ENCODE measurements at regions not wholly inside any gene's neighbourhood (a gene's known extent, or its start where the extent isn't known, plus 50 kb on each side); places are given as distances from the start of the nearest gene placed in this dataset.
A peak's percentile ranks its signal among the peaks of the same experiment; 100 is the strongest.

- H3K27ac ChIP-seq, result no peak overlapping the region
- DNase-seq, result no peak
- peaks cover 0 to 9% (median 0%) of the 10 kb centered on the region in 4 donors for H3K27me3 ChIP-seq
- H3K4me1 ChIP-seq, result peaks cover 0 to 63% (median 5%) of the 10 kb centered on the region in 3 donors
- TF ChIP-seq CTCF (IDR thresholded peaks at IDR 0.05) (no peak), POLR2A (IDR thresholded peaks at IDR 0.05) (no peak)
- intact Hi-C loops (cut with DNase I), result loop anchor here (10.0 kb wide), 1 partner anchor 74 kb away; no protein-coding TSS in a partner anchor
- no peaks in the 10 kb centered on the region for H3K9me3 ChIP-seq
- 72% methylated on average over 3 of the region's 3 CpGs for WGBS, 2 donors
- no peak overlapping the region for H3K4me3 ChIP-seq
- H3K36me3 ChIP-seq, result no peaks in the 10 kb centered on the region
Measured at GRCh38 chr18:22840606-22841144, 92.5 kb upstream of the RBBP8 start.

DNA sequence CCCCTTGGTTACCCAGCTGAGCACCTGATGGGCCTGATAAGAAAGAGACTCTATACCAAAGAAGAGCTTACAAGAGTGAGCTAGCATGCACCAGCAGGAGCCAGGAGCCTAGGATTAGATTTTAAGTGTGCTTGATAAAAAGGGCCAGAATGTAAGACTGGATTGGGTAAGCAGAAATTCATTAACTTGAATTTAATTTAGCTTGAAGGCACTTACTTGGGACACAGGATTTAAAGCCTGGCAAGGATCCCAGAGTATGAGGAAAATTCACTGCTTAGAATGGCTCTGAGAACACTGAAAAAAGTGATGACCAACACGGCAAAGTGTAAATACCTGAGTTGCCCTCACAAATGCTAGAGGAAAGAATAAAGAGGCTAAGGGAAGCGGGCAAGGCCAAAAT, 91.3 kb upstream of the RBBP8 start:
- TF ChIP-seq POLR2A (IDR thresholded peaks at IDR 0.05) (no peak), CTCF (IDR thresholded peaks at IDR 0.05) (no peak)
- H3K9me3 ChIP-seq, result no peaks in the 10 kb centered on the region
- DNase-seq, result no peak
- peaks cover 0 to 9% (median 0%) of the 10 kb centered on the region in 4 donors for H3K27me3 ChIP-seq
- no peak overlapping the region for H3K4me3 ChIP-seq
- no peaks in the 10 kb centered on the region for H3K36me3 ChIP-seq
- 43 to 54% methylated on average over 2 of the region's 2 CpGs for WGBS, 2 donors
- H3K4me1 ChIP-seq, result peaks cover 0 to 75% (median 5%) of the 10 kb centered on the region in 3 donors
- intact Hi-C loops (cut with DNase I), result loop anchor here (10.0 kb wide), 1 partner anchor 73 kb away; no protein-coding TSS in a partner anchor
- peak overlapping the region in 3 of 4 donors; percentile 2 to 19 (median 16) for H3K27ac ChIP-seq

GRCh38 chr18:22844190-22844589, 88.9 kb upstream of the RBBP8 start:
- WGBS, 2 donors, result 22 to 36% methylated on average over 2 of the region's 2 CpGs
- no peak for DNase-seq
- no peaks in the 10 kb centered on the region for H3K9me3 ChIP-seq
- peaks cover 0 to 89% (median 0%) of the 10 kb centered on the region in 3 donors for H3K4me1 ChIP-seq
- no peak for TF ChIP-seq POLR2A (IDR thresholded peaks at IDR 0.05)
- no peak for TF ChIP-seq CTCF (IDR thresholded peaks at IDR 0.05)
- no peaks in the 10 kb centered on the region for H3K36me3 ChIP-seq
- intact Hi-C loops (cut with DNase I), result loop anchor here (10.0 kb wide), 1 partner anchor 71 kb away; no protein-coding TSS in a partner anchor
- H3K4me3 ChIP-seq, result no peak overlapping the region
- H3K27me3 ChIP-seq, result no peaks in the 10 kb centered on the region
- H3K27ac ChIP-seq, result peak overlapping the region; percentile 10 to 68 (median 22)

- TF ChIP-seq CTCF (IDR thresholded peaks at IDR 0.05) (no peak), POLR2A (IDR thresholded peaks at IDR 0.05) (no peak)
- peaks cover 0 to 86% (median 0%) of the 10 kb centered on the region in 3 donors for H3K4me1 ChIP-seq
- DNase-seq, result no peak
- no peaks in the 10 kb centered on the region for H3K36me3 ChIP-seq
- no peaks in the 10 kb centered on the region for H3K9me3 ChIP-seq
- no peak overlapping the region for H3K4me3 ChIP-seq
- intact Hi-C loops (cut with DNase I), result loop anchor here (10.0 kb wide), 1 partner anchor 70 kb away; no protein-coding TSS in a partner anchor
- peak overlapping the region in 3 of 4 donors; percentile 3 to 68 (median 21) for H3K27ac ChIP-seq
- 32 to 45% methylated on average over 2 of the region's 2 CpGs for WGBS, 2 donors
- no peaks in the 10 kb centered on the region for H3K27me3 ChIP-seq
Measured at GRCh38 chr18:22844628-22845027, 88.5 kb upstream of the RBBP8 start.

- H3K4me3 ChIP-seq, result no peak overlapping the region
- 27 to 35% methylated on average over 6 of the region's 6 CpGs for WGBS, 2 donors
- H3K36me3 ChIP-seq, result no peaks in the 10 kb centered on the region
- peaks cover 0 to 78% (median 0%) of the 10 kb centered on the region in 3 donors for H3K4me1 ChIP-seq
- H3K27me3 ChIP-seq, result no peaks in the 10 kb centered on the region
- intact Hi-C loops (cut with DNase I), result loop anchor here (10.0 kb wide), 1 partner anchor 69 kb away; no protein-coding TSS in a partner anchor
- TF ChIP-seq CTCF (IDR thresholded peaks at IDR 0.05), result peak in 5 of 6 experiments; percentile 32 to 66 (median 44)
- TF ChIP-seq POLR2A (IDR thresholded peaks at IDR 0.05), result no peak
- no peak for DNase-seq
- H3K9me3 ChIP-seq, result no peaks in the 10 kb centered on the region
- peak overlapping the region in 2 of 4 donors; percentile 0 to 32 for H3K27ac ChIP-seq
Measured at GRCh38 chr18:22846088-22846683, 86.9 kb upstream of the RBBP8 start.

Data from esophagus squamous epithelium (tissue), 5 donors.